Skeletal muscle cell (primary cell): ENCODE measurements at regions not wholly inside any gene's neighbourhood (a gene's known extent, or its start where the extent isn't known, plus 50 kb on each side); places are given as distances from the start of the nearest gene placed in this dataset.
A peak's percentile ranks its signal among the peaks of the same experiment; 100 is the strongest.

Experiments
- DNase-seq: peaks from one replicate; pipeline ENCODE4 v3.0.0-alpha.2; 2010; ENCODE audit warnings: low read depth
- H3K4me3 ChIP-seq: 2 replicates; pipeline ENCODE4 v1.5.1; 2011; ENCODE audit warnings: low read depth, mild to moderate bottlenecking, control low read depth, low read length, moderate library complexity

GRCh38 chr7:46957195-46957594 is 624.7 kb downstream of the TNS3 start:
- H3K4me3 ChIP-seq: no peak overlapping the region
- DNase-seq: no peak

- no peak for DNase-seq
- no peak overlapping the region for H3K4me3 ChIP-seq
Measured at GRCh38 chr7:46955531-46955930, 626.4 kb downstream of the TNS3 start.

GRCh38 chr7:46954181-46954580 is 627.7 kb downstream of the TNS3 start:
- H3K4me3 ChIP-seq: no peak overlapping the region
- DNase-seq: no peak

- H3K4me3 ChIP-seq: no peak overlapping the region
- DNase-seq: no peak
Measured at GRCh38 chr7:46953008-46953407, 628.9 kb downstream of the TNS3 start.

- H3K4me3 ChIP-seq: no peak overlapping the region
- DNase-seq: no peak
Measured at GRCh38 chr7:46949270-46949931, 632.5 kb downstream of the TNS3 start.

GRCh38 chr7:46948716-46949115 is 633.2 kb downstream of the TNS3 start:
- H3K4me3 ChIP-seq: no peak overlapping the region
- DNase-seq: no peak

- DNase-seq: no peak
- no peak overlapping the region for H3K4me3 ChIP-seq
Measured at GRCh38 chr7:46945328-46945727, 636.6 kb downstream of the TNS3 start.

- no peak for DNase-seq
- H3K4me3 ChIP-seq: no peak overlapping the region
Measured at GRCh38 chr7:46943996-46944395, 637.9 kb downstream of the TNS3 start.

GRCh38 chr7:46942574-46942973 is 639.3 kb downstream of the TNS3 start:
- no peak for DNase-seq
- no peak overlapping the region for H3K4me3 ChIP-seq

GRCh38 chr7:46940178-46940577 is 641.7 kb downstream of the TNS3 start:
- no peak for DNase-seq
- H3K4me3 ChIP-seq: no peak overlapping the region

GRCh38 chr7:46939558-46939957 is 642.4 kb downstream of the TNS3 start:
- no peak overlapping the region for H3K4me3 ChIP-seq
- no peak for DNase-seq

GRCh38 chr7:46939089-46939488 is 642.8 kb downstream of the TNS3 start:
- no peak for DNase-seq
- no peak overlapping the region for H3K4me3 ChIP-seq

- DNase-seq: no peak
Measured at GRCh38 chr7:46937826-46938225, 644.1 kb downstream of the TNS3 start.

GRCh38 chr7:46934198-46934825 is 647.6 kb downstream of the TNS3 start:
- no peak overlapping the region for H3K4me3 ChIP-seq
- DNase-seq: no peak

More at GRCh38 chr7:46937826-46938225, 644.1 kb downstream of the TNS3 start:
- H3K4me3 ChIP-seq: no peak overlapping the region

- DNase-seq: no peak
- H3K4me3 ChIP-seq: no peak overlapping the region
Measured at GRCh38 chr7:46933596-46933995, 648.3 kb downstream of the TNS3 start.

GRCh38 chr7:46932676-46933424 is 649.1 kb downstream of the TNS3 start:
- H3K4me3 ChIP-seq: no peak overlapping the region
- peak; percentile 94 for DNase-seq

- no peak overlapping the region for H3K4me3 ChIP-seq
- DNase-seq: no peak
Measured at GRCh38 chr7:46932306-46932675, 649.6 kb downstream of the TNS3 start.

- H3K4me3 ChIP-seq: no peak overlapping the region
- DNase-seq: peak; percentile 95
Measured at GRCh38 chr7:46930366-46930765, 651.5 kb downstream of the TNS3 start.

- no peak overlapping the region for H3K4me3 ChIP-seq
- DNase-seq: no peak
Measured at GRCh38 chr7:46929359-46929758, 652.6 kb downstream of the TNS3 start.

GRCh38 chr7:46928719-46929118 is 653.2 kb downstream of the TNS3 start:
- no peak for DNase-seq
- H3K4me3 ChIP-seq: no peak overlapping the region
